HG03469 (cell line): ENCODE measurements at regions not wholly inside any gene's neighbourhood (a gene's known extent, or its start where the extent isn't known, plus 50 kb on each side); places are given as distances from the start of the nearest gene placed in this dataset.
A peak's percentile ranks its signal among the peaks of the same experiment; 100 is the strongest.

Experiments
- ATAC-seq: cut with Tn5 transposase; IDR thresholded peaks from one replicate; pipeline ENCODE4 v1.9.1; 2021; ENCODE audit warnings: mild to moderate bottlenecking, moderate library complexity, moderate number of reproducible peaks; ENCODE audit not compliant: unreplicated experiment

GRCh38 chr4:179836179-179837075 lies 2394.2 kb upstream of the AGA start:
- ATAC-seq = no peak

GRCh38 chr4:179843370-179843769 lies 2399.8 kb upstream of the TENM3 start:
- ATAC-seq = no peak

GRCh38 chr4:179855469-179855868 lies 2387.7 kb upstream of the TENM3 start:
- ATAC-seq = no peak

GRCh38 chr4:179858221-179858620 lies 2385.0 kb upstream of the TENM3 start:
- ATAC-seq = no peak

GRCh38 chr4:179867300-179867878 lies 2375.8 kb upstream of the TENM3 start:
- ATAC-seq = peak; percentile 97

- ATAC-seq = no peak
Measured at GRCh38 chr4:179871726-179872125, 2371.5 kb upstream of the TENM3 start.

- ATAC-seq = no peak
Measured at GRCh38 chr4:179872755-179873154, 2370.4 kb upstream of the TENM3 start.

GRCh38 chr4:179880756-179881155 lies 2362.4 kb upstream of the TENM3 start:
- no peak for ATAC-seq

GRCh38 chr4:179894066-179894778 lies 2349.0 kb upstream of the TENM3 start:
- ATAC-seq = no peak

- no peak for ATAC-seq
Measured at GRCh38 chr4:179919587-179919986, 2323.6 kb upstream of the TENM3 start.

- no peak for ATAC-seq
Measured at GRCh38 chr4:179927473-179927872, 2315.7 kb upstream of the TENM3 start.

GRCh38 chr4:179941911-179942310 lies 2301.3 kb upstream of the TENM3 start:
- ATAC-seq = no peak

- no peak for ATAC-seq
Measured at GRCh38 chr4:179976777-179977176, 2266.4 kb upstream of the TENM3 start.

GRCh38 chr4:179977378-179977777 lies 2265.8 kb upstream of the TENM3 start:
- ATAC-seq = no peak

- ATAC-seq = no peak
Measured at GRCh38 chr4:179981161-179981560, 2262.0 kb upstream of the TENM3 start.

- ATAC-seq = peak; percentile 100
Measured at GRCh38 chr4:179989975-179990374, 2253.2 kb upstream of the TENM3 start.

- no peak for ATAC-seq
Measured at GRCh38 chr4:180009316-180009715, 2233.9 kb upstream of the TENM3 start.

GRCh38 chr4:180028682-180029081 lies 2214.5 kb upstream of the TENM3 start:
- no peak for ATAC-seq

- ATAC-seq = no peak
Measured at GRCh38 chr4:180031330-180031729, 2211.9 kb upstream of the TENM3 start.

- no peak for ATAC-seq
Measured at GRCh38 chr4:180041576-180041975, 2201.6 kb upstream of the TENM3 start.

- ATAC-seq = no peak
Measured at GRCh38 chr4:180052629-180053028, 2190.6 kb upstream of the TENM3 start.

- ATAC-seq = no peak
Measured at GRCh38 chr4:180054291-180054690, 2188.9 kb upstream of the TENM3 start.
